H9 (cell line): ENCODE measurements at regions not wholly inside any gene's neighbourhood (a gene's known extent, or its start where the extent isn't known, plus 50 kb on each side); places are given as distances from the start of the nearest gene placed in this dataset.

ENCODE experiments used
- DNase-seq: peaks from one replicate; pipeline ENCODE4 v3.0.0-alpha.2; 2017
- H2AFZ ChIP-seq: one replicate; pipeline ENCODE4 v1.6.1; 2013; ENCODE audit warnings: mild to moderate bottlenecking, low read length, control low read depth, moderate library complexity
- H2AK5ac ChIP-seq: 2 replicates; pipeline ENCODE4 v1.6.1; 2013; ENCODE audit warnings: low read length, control low read depth, mixed read lengths; ENCODE audit not compliant: insufficient read length
- H2BK120ac ChIP-seq: one replicate; pipeline ENCODE4 v1.6.1; 2013; ENCODE audit warnings: low read depth, mild to moderate bottlenecking, low read length, control low read depth, inconsistent platforms; ENCODE audit not compliant: poor library complexity, severe bottlenecking
- H2BK12ac ChIP-seq: 2 replicates; pipeline ENCODE4 v1.6.1; 2013; ENCODE audit warnings: low read length, control low read depth, mixed read lengths, low read depth; ENCODE audit not compliant: insufficient read length
- H2BK15ac ChIP-seq: 2 replicates; pipeline ENCODE4 v1.6.1; 2013; ENCODE audit warnings: low read depth, low read length, control low read depth
- H2BK20ac ChIP-seq: one replicate; pipeline ENCODE4 v1.6.1; 2013; ENCODE audit warnings: low read depth, mild to moderate bottlenecking, low read length, control low read depth, inconsistent platforms; ENCODE audit not compliant: poor library complexity, severe bottlenecking
- H2BK5ac ChIP-seq: 2 replicates; pipeline ENCODE4 v1.6.1; 2013; ENCODE audit warnings: low read length, control low read depth, mixed read lengths; ENCODE audit not compliant: insufficient read length
- H3K14ac ChIP-seq: 2 replicates; pipeline ENCODE4 v1.6.1; 2013; ENCODE audit warnings: low read length, control low read depth; ENCODE audit not compliant: insufficient read depth
- H3K18ac ChIP-seq: 2 replicates; pipeline ENCODE4 v1.6.1; 2013; ENCODE audit warnings: low read depth, mild to moderate bottlenecking, mixed read lengths, low read length, control low read depth; ENCODE audit not compliant: insufficient read length
- H3K23ac ChIP-seq: 2 replicates; pipeline ENCODE4 v1.6.1; 2013; ENCODE audit warnings: low read length, control low read depth, mixed read lengths, low read depth; ENCODE audit not compliant: insufficient read length
- H3K23me2 ChIP-seq: 2 replicates; pipeline ENCODE4 v1.6.1; 2013; ENCODE audit warnings: low read depth, mild to moderate bottlenecking, mixed read lengths, low read length, control low read depth; ENCODE audit not compliant: insufficient read length, poor library complexity, severe bottlenecking
- H3K27ac ChIP-seq: 2 replicates; pipeline ENCODE4 v1.5.1; 2013; ENCODE audit warnings: low read length, control low read depth, mixed read lengths, low read depth; ENCODE audit not compliant: insufficient read length
- H3K27me3 ChIP-seq: 2 replicates; pipeline ENCODE4 v1.6.1; 2013; ENCODE audit warnings: low read length, control low read depth, inconsistent platforms; ENCODE audit not compliant: insufficient read depth
- H3K4ac ChIP-seq: 2 replicates; pipeline ENCODE4 v1.6.1; 2013; ENCODE audit warnings: low read depth, mild to moderate bottlenecking, control low read depth, inconsistent platforms, low read length, moderate library complexity
- H3K4me1 ChIP-seq: 2 replicates; pipeline ENCODE4 v1.6.1; 2013; ENCODE audit warnings: low read length, control low read depth, inconsistent platforms; ENCODE audit not compliant: insufficient read depth
- H3K4me2 ChIP-seq: 2 replicates; pipeline ENCODE4 v1.6.1; 2013; ENCODE audit warnings: low read length, control low read depth, mixed read lengths; ENCODE audit not compliant: insufficient read length, insufficient read depth
- H3K56ac ChIP-seq: 2 replicates; pipeline ENCODE4 v1.6.1; 2013; ENCODE audit warnings: low read depth, mild to moderate bottlenecking, mixed read lengths, low read length, control low read depth; ENCODE audit not compliant: insufficient read length
- H3K79me1 ChIP-seq: 2 replicates; pipeline ENCODE4 v1.6.1; 2013; ENCODE audit warnings: low read depth, mild to moderate bottlenecking, moderate library complexity, low read length, control low read depth, inconsistent platforms; ENCODE audit not compliant: insufficient read depth, poor library complexity, severe bottlenecking
- H3K79me2 ChIP-seq: 2 replicates; pipeline ENCODE4 v1.6.1; 2013; ENCODE audit warnings: low read length, control low read depth, inconsistent platforms; ENCODE audit not compliant: insufficient read depth
- H3K9ac ChIP-seq: 2 replicates; pipeline ENCODE4 v1.6.1; 2013; ENCODE audit warnings: low read length, control low read depth, mixed read lengths; ENCODE audit not compliant: insufficient read length; ENCODE audit errors: extremely low read depth
- H3K9me3 ChIP-seq: one replicate; pipeline ENCODE4 v1.6.1; 2013; ENCODE audit warnings: low read depth, low read length, inconsistent platforms; ENCODE audit not compliant: control insufficient read depth
- H3T11ph ChIP-seq: one replicate; pipeline ENCODE4 v1.6.1; 2013; ENCODE audit warnings: mild to moderate bottlenecking, low read length, control low read depth, inconsistent platforms
- H4K20me1 ChIP-seq: one replicate; pipeline ENCODE4 v1.6.1; 2013; ENCODE audit not compliant: control insufficient read depth, insufficient read length, insufficient read depth
- H4K5ac ChIP-seq: 2 replicates; pipeline ENCODE4 v1.6.1; 2013; ENCODE audit warnings: low read depth, mild to moderate bottlenecking, mixed read lengths, low read length, control low read depth; ENCODE audit not compliant: insufficient read length
- H4K8ac ChIP-seq: replicated peaks from 2 replicates; pipeline ENCODE4 v1.6.1; 2013; ENCODE audit warnings: low read length, control low read depth, mixed read lengths, low read depth; ENCODE audit not compliant: insufficient read length
- H4K91ac ChIP-seq: 2 replicates; pipeline ENCODE4 v1.6.1; 2013; ENCODE audit warnings: low read depth, mild to moderate bottlenecking, moderate library complexity, mixed read lengths, low read length, control low read depth; ENCODE audit not compliant: insufficient read length
- H3K27ac Mint-ChIP-seq, 3 experiments: 2 replicates in 2 of 3; 3 replicates in 1 of 3; pipeline ENCODE4 v1.8.0; 2020 to 2021; ENCODE audit warnings: mixed read lengths in 3 of 3, mild to moderate bottlenecking in 1 of 3, moderate library complexity in 1 of 3
- H3K27me3 Mint-ChIP-seq: 2 replicates; pipeline ENCODE4 v1.8.0; 2021; ENCODE audit warnings: low read depth, mild to moderate bottlenecking, moderate library complexity, mixed read lengths
- H3K36me3 Mint-ChIP-seq, 3 experiments: 2 replicates in 2 of 3; 3 replicates in 1 of 3; pipeline ENCODE4 v1.8.0; 2020 to 2021; ENCODE audit warnings: low read depth in 3 of 3, mixed read lengths in 3 of 3; ENCODE audit not compliant: insufficient read depth in 1 of 3
- H3K4me1 Mint-ChIP-seq, 2 experiments: 2 replicates each; pipeline ENCODE4 v1.8.0; 2020; ENCODE audit warnings: mixed read lengths in 2 of 2
- H3K4me3 Mint-ChIP-seq, 2 experiments: 2 replicates in 1 of 2; 3 replicates in 1 of 2; pipeline ENCODE4 v1.8.0; 2020 to 2021; ENCODE audit warnings: mild to moderate bottlenecking in 2 of 2, mixed read lengths in 2 of 2, moderate library complexity in 1 of 2
- H3K9me3 Mint-ChIP-seq, 2 experiments: 2 replicates in 1 of 2; 3 replicates in 1 of 2; pipeline ENCODE4 v1.8.0; 2020; ENCODE audit warnings: mild to moderate bottlenecking in 2 of 2, mixed read lengths in 2 of 2, moderate library complexity in 1 of 2
- CTCF ChIP-seq: fragments of 200-600 bp; sonication (generic); conservative IDR thresholded peaks from 3 replicates; pipeline ENCODE4 v1.8.0; 2021; ENCODE audit warnings: antibody characterized with exemption, mild to moderate bottlenecking
- WGBS: extraction: QIAGEN DNeasy Blood & Tissue Kit; methylation state at CpG from one replicate; pipeline ENCODE4 v1.1.7; 2013; ENCODE audit warnings: missing lambda C conversion rate, low lambda C conversion rate, mixed read lengths; ENCODE audit not compliant: insufficient read length; ENCODE audit errors: extremely low coverage; 5-methylcytosine and 5-hydroxymethylcytosine counted together

GRCh38 chrX:73131276-73131675 is 52.0 kb upstream of the PABPC1L2A start:
- no peak overlapping the region for H4K91ac ChIP-seq
- no peak overlapping the region for H4K5ac ChIP-seq
- Mint-ChIP-seq H3K4me3 (no peak overlapping the region), H3K9me3 (peaks cover 57 to 60% of the 10 kb centered on the region in 2 experiments), H3K4me1 (no peaks in the 10 kb centered on the region), H3K36me3 (peaks cover 0 to 5% (median 0%) of the 10 kb centered on the region in 3 experiments; a peak in 4 of 7 replicates), H3K27me3 (no peaks in the 10 kb centered on the region), H3K27ac (no peak overlapping the region)
- H3K56ac ChIP-seq = no peak overlapping the region
- H2BK120ac ChIP-seq = no peak overlapping the region
- H4K8ac ChIP-seq = no peak overlapping the region
- H3K14ac ChIP-seq = no peak overlapping the region
- H3T11ph ChIP-seq = no peak overlapping the region
- H2BK12ac ChIP-seq = no peak overlapping the region
- no peak overlapping the region for H2BK5ac ChIP-seq
- DNase-seq = no peak
- H2BK15ac ChIP-seq = no peak overlapping the region
- no peak overlapping the region for H2AFZ ChIP-seq
- H3K4me1 ChIP-seq = no peaks in the 10 kb centered on the region
- H3K9ac ChIP-seq = no peak overlapping the region
- H3K4ac ChIP-seq = no peak overlapping the region
- no peaks in the 10 kb centered on the region for H3K23me2 ChIP-seq
- no peaks in the 10 kb centered on the region for H3K79me2 ChIP-seq
- H3K79me1 ChIP-seq = no peaks in the 10 kb centered on the region
- H2AK5ac ChIP-seq = no peak overlapping the region
- no peak overlapping the region for H3K23ac ChIP-seq
- H3K9me3 ChIP-seq = peaks cover 28% of the 10 kb centered on the region
- H3K27ac ChIP-seq = no peak overlapping the region
- H3K27me3 ChIP-seq = no peaks in the 10 kb centered on the region
- no peak for TF ChIP-seq CTCF
- no peak overlapping the region for H2BK20ac ChIP-seq
- no peak overlapping the region for H3K18ac ChIP-seq
- no peaks in the 10 kb centered on the region for H4K20me1 ChIP-seq
- no CpG with 5 or more reads among the region's 5 CpGs for WGBS
- no peak overlapping the region for H3K4me2 ChIP-seq
